ENCODE measurements at regions not wholly inside any gene's neighbourhood (a gene's known extent, or its start where the extent isn't known, plus 50 kb on each side); places are given as distances from the start of the nearest gene placed in this dataset.
A peak's percentile ranks its signal among the peaks of the same experiment; 100 is the strongest.
"Not testable (repeated sequence)": the region's sequence is repeated elsewhere in the genome, so short reads cannot be mapped to it uniquely, and the experiment has no call there.

DNA sequence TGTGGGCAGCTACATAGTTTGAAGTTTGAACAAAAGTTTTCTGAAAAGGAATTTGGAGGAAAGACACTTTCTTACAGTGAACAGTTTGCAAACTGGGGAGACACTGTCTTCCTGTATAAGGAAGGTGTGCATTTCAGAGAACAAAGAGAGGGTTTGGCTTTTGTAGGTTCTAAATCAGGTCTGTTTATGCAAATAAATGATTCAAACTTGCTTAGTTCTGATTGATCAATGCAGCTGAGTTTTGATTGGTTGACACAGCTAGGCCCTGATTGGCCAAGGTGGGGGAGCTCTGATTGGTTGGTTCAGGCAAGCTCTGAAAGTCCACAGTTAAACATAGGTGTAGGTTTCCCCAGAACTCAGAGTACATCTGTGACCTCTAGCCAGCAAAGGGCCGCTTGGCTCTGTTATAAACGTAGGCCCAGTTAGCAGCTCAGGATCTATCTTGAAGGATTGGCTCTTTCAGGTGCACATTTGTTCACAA lies 63.0 kb upstream of the ENPP6 start:
- no peak for DNase-seq (ENCODE audit: low read depth)
- no peak for TF ChIP-seq CTCF (conservative IDR thresholded peaks at IDR 0.05; ENCODE audit: low read length)
- no peak overlapping the region for H3K4me3 ChIP-seq (ENCODE audit: low read length)

DNA sequence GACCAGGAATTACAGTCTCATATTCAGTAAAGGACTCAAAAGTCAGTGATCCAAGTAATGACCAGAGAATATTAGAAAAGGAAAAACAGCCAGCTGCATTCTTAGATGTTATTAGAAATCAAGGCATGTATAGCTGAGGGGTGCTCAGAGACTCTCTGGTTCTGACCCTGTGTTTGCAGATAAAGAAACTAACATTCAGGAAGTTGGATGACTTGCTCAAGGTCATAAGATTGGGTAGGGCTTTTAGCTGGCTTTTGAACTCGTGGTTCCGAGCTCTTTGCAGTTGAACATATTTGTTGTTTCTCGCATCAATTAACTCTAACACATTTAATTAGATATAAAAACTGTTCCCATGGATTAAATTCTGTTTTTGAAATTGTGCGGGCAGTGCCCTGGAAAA lies 62.5 kb upstream of the ENPP6 start:
- no peak for DNase-seq (ENCODE audit: low read depth)
- TF ChIP-seq CTCF (conservative IDR thresholded peaks at IDR 0.05; ENCODE audit: low read length) = no peak

DNA sequence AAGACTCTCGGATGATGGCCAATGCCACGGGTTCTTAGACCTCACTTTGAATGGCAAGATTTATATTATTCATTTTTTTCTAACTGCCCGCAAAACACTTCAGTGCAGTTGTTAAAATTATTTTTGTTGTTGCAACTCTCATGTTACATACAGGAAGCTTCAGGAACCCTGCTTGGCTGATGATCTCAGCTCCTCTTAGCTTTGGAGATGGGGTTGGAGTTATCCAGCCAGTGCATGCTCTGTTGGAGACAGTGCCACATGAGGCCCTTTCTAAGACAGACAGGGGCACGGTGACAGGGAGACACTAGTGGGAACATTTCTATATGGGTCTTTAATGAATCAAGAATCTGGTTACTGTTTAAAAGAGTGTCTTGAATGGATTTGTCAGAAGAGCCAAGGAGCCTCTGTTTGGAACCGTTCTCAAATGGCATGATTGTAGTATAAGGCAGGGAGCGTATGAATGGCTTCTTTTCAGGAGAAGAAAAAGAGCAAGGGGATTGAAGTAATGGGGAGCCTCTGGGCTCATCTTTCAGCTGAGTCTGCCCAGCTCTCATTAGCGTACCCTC lies 61.9 kb upstream of the ENPP6 start:
- no peak for TF ChIP-seq CTCF (conservative IDR thresholded peaks at IDR 0.05; ENCODE audit: low read length)
- DNase-seq (ENCODE audit: low read depth) = no peak
- H3K4me3 ChIP-seq (ENCODE audit: low read length) = no peak overlapping the region

More for the DNA sequence above, 62.5 kb upstream of the ENPP6 start:
- H3K4me3 ChIP-seq (ENCODE audit: low read length) = no peak overlapping the region

- not testable (repeated sequence) for H3K4me3 ChIP-seq (ENCODE audit: low read length); DNase-seq (ENCODE audit: low read depth)
These were observed 60.1 kb upstream of the ENPP6 start for GRCh38 chr4:184277769-184278168.

DNA sequence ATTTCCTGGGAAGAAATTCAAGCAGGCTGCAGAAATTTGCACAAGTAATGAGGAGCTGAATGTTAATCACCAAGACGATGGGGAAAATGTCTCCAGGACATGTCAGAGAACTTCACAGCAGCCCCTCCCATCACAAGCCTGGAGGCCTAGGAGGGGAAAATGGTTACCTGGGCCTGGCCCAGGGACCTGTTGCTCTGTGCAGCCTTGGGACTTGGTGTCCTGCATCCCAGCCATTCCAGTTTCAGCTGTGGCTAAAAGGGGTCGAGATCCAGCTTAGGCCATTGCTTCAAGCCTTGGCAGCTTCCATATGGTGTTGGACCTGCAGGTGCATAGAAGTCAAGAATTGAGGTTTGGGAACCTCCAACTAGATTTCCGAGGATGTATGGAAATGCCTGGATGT lies 59.3 kb upstream of the ENPP6 start:
- H3K4me3 ChIP-seq (ENCODE audit: low read length); DNase-seq (ENCODE audit: low read depth): not testable (repeated sequence)

DNA sequence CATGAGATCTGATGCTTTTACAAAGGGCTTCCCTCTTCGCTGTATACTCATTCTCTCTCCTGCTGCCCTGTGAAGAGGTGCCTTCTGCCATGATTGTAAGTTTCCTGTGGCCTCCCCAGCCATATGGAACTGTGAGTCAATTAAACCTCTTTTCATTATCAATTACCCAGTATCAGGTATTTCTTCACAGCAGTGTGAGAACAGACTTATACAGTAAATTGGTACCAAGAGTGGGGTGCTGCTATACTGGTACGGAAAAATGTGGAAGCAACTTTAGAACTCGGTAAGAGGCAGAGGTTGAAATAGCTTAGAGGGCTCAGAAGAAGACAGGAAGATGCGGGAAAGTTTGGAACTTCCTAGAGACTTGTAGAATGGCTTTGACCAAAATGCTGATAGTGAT lies 58.7 kb upstream of the ENPP6 start:
- not testable (repeated sequence) for H3K4me3 ChIP-seq (ENCODE audit: low read length); DNase-seq (ENCODE audit: low read depth)

DNA sequence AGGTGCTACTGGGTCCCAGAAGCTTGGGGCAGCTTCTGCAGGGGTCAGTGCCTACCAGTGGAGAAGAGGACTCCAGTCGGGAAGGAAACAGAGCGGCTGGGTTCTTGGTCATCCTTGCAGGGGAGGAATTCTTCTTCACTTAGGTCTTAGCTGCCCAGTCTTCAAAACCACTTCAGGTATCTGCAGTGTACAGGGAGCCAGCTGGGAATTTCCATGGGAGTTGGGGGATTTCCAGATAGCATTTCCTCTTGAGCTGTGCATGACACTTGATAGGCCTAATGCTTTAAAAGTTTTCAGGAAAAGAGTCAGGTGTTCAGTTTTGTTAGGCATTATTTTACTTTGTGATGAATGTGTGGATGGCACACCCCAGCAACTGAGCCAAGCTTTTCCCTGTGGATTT lies 58.1 kb upstream of the ENPP6 start:
- no peak overlapping the region for H3K4me3 ChIP-seq (ENCODE audit: low read length)
- no peak for DNase-seq (ENCODE audit: low read depth)
- no peak for TF ChIP-seq CTCF (conservative IDR thresholded peaks at IDR 0.05; ENCODE audit: low read length)

GRCh38 chr4:184274286-184274951 lies 56.7 kb upstream of the ENPP6 start:
- no peak for TF ChIP-seq CTCF (conservative IDR thresholded peaks at IDR 0.05; ENCODE audit: low read length)
- peak; percentile 29 for DNase-seq (ENCODE audit: low read depth)
- H3K4me3 ChIP-seq (ENCODE audit: low read length) = no peak overlapping the region
